DMS 273 treated with DMSO at 0.1 percent for 48 hours (cell line): ENCODE measurements at regions not wholly inside any gene's neighbourhood (a gene's known extent, or its start where the extent isn't known, plus 50 kb on each side); places are given as distances from the start of the nearest gene placed in this dataset.

Experiments
- DNase-seq: peaks from one replicate; lab custom pipeline; 2025; lab: John Stamatoyannopoulos, UW

- DNase-seq = no peak
These were observed 54.5 kb upstream of the IGF1 start for GRCh38 chr12:102534899-102535298.

- no peak for DNase-seq
These were observed 53.3 kb upstream of the IGF1 start for GRCh38 chr12:102533483-102534215.
